Astrocyte (in vitro differentiated cells and primary cell): ENCODE measurements at regions not wholly inside any gene's neighbourhood (a gene's known extent, or its start where the extent isn't known, plus 50 kb on each side); places are given as distances from the start of the nearest gene placed in this dataset.

ENCODE experiments used
- DNase-seq: peaks from one replicate; pipeline ENCODE4 v3.0.0-alpha.2; 2010; ENCODE audit warnings: low read depth
- FAIRE-seq: peaks from 2 replicates; lab custom pipeline; 2011; peaks lifted over from hg19 to GRCh38; lab: Jason Lieb, UNC
- H2AFZ ChIP-seq: 2 replicates; pipeline ENCODE4 v1.6.0; 2012; ENCODE audit warnings: low read depth, low read length, inconsistent platforms
- H3K27ac ChIP-seq: 2 replicates; pipeline ENCODE4 v1.5.1; 2011; ENCODE audit warnings: low read depth, low read length, inconsistent platforms
- H3K27me3 ChIP-seq: 2 replicates; pipeline ENCODE4 v1.6.0; 2011; ENCODE audit warnings: low read length, inconsistent platforms; ENCODE audit not compliant: insufficient read depth
- H3K36me3 ChIP-seq: 2 replicates; pipeline ENCODE4 v1.5.1; 2011; ENCODE audit warnings: low read length, inconsistent platforms; ENCODE audit not compliant: insufficient read depth
- H3K4me1 ChIP-seq: 2 replicates; pipeline ENCODE4 v1.5.1; 2011; ENCODE audit warnings: low read length, inconsistent platforms; ENCODE audit not compliant: insufficient read depth
- H3K4me2 ChIP-seq: 2 replicates; pipeline ENCODE4 v1.6.0; 2012; ENCODE audit warnings: low read length, inconsistent platforms
- H3K4me3 ChIP-seq: 2 replicates; pipeline ENCODE4 v1.5.1; 2011; ENCODE audit warnings: low read depth, mild to moderate bottlenecking, low read length, inconsistent platforms; ENCODE audit not compliant: insufficient read depth
- H3K79me2 ChIP-seq: 2 replicates; pipeline ENCODE4 v1.6.0; 2012; ENCODE audit warnings: mild to moderate bottlenecking, low read length, inconsistent platforms; ENCODE audit not compliant: insufficient read depth
- H3K9ac ChIP-seq: 2 replicates; pipeline ENCODE4 v1.6.0; 2012; ENCODE audit warnings: mild to moderate bottlenecking, low read length, inconsistent platforms
- H3K9me3 ChIP-seq: 2 replicates; pipeline ENCODE4 v1.5.1; 2012; ENCODE audit warnings: low read depth, mild to moderate bottlenecking, low read length, inconsistent platforms; ENCODE audit not compliant: insufficient read depth
- H4K20me1 ChIP-seq: 2 replicates; pipeline ENCODE4 v1.6.0; 2012; ENCODE audit warnings: low read length, inconsistent platforms; ENCODE audit not compliant: insufficient read depth
- H3K27ac Mint-ChIP-seq: one replicate; pipeline ENCODE4 v1.8.0; 2021; ENCODE audit warnings: mild to moderate bottlenecking, mixed read lengths; ENCODE audit not compliant: unreplicated experiment
- H3K27me3 Mint-ChIP-seq: one replicate; pipeline ENCODE4 v1.8.0; 2021; ENCODE audit warnings: low read depth, mixed read lengths; ENCODE audit not compliant: unreplicated experiment
- H3K36me3 Mint-ChIP-seq: one replicate; pipeline ENCODE4 v1.8.0; 2021; ENCODE audit warnings: low read depth, mixed read lengths; ENCODE audit not compliant: unreplicated experiment
- H3K4me1 Mint-ChIP-seq: one replicate; pipeline ENCODE4 v1.8.0; 2021; ENCODE audit warnings: low read depth, mixed read lengths; ENCODE audit not compliant: unreplicated experiment
- H3K4me3 Mint-ChIP-seq: one replicate; pipeline ENCODE4 v1.8.0; 2021; ENCODE audit warnings: mild to moderate bottlenecking, moderate library complexity, mixed read lengths; ENCODE audit not compliant: unreplicated experiment
- H3K9me3 Mint-ChIP-seq: one replicate; pipeline ENCODE4 v1.8.0; 2021; ENCODE audit warnings: mild to moderate bottlenecking, mixed read lengths; ENCODE audit not compliant: unreplicated experiment
- CTCF ChIP-seq: IDR thresholded peaks from 2 replicates; pipeline ENCODE4 v1.5.1; 2011; ENCODE audit warnings: low read depth, mild to moderate bottlenecking, inconsistent platforms, low read length, moderate library complexity; ENCODE audit not compliant: insufficient read depth
- EZH2 ChIP-seq: IDR thresholded peaks from 2 replicates; pipeline ENCODE4 v1.6.1; 2012; ENCODE audit warnings: mild to moderate bottlenecking, low read length, inconsistent platforms; ENCODE audit not compliant: insufficient read depth

- no peaks in the 10 kb centered on the region for H3K9me3 Mint-ChIP-seq
- H3K4me2 ChIP-seq, result peak overlapping the region; percentile 90
- TF ChIP-seq CTCF, result no peak
- no peak for TF ChIP-seq EZH2
- H3K27me3 Mint-ChIP-seq, result peaks cover 4% of the 10 kb centered on the region
- H3K9me3 ChIP-seq, result no peaks in the 10 kb centered on the region
- H3K4me3 Mint-ChIP-seq, result peak overlapping the region; percentile 86
- H3K36me3 Mint-ChIP-seq, result no peaks in the 10 kb centered on the region
- no peaks in the 10 kb centered on the region for H3K79me2 ChIP-seq
- peak overlapping the region; percentile 24 for H3K27ac ChIP-seq
- peak overlapping the region; percentile 77 for H3K9ac ChIP-seq
- no peaks in the 10 kb centered on the region for H3K36me3 ChIP-seq
- DNase-seq, result peak; percentile 58
- H4K20me1 ChIP-seq, result no peaks in the 10 kb centered on the region
- H3K4me1 ChIP-seq, result peaks cover 4% of the 10 kb centered on the region
- no peak overlapping the region for H3K27ac Mint-ChIP-seq
- no peaks in the 10 kb centered on the region for H3K27me3 ChIP-seq
- peak overlapping the region; percentile 62 for H3K4me3 ChIP-seq
- H3K4me1 Mint-ChIP-seq, result no peaks in the 10 kb centered on the region
- peak; percentile 50 for FAIRE-seq
- H2AFZ ChIP-seq, result peak overlapping the region; percentile 64
Observed at GRCh38 chr6:26233649-26234420, 131.2 kb upstream of the BTN3A2 start.

- Histone ChIP-seq H3K9me3 (no peaks in the 10 kb centered on the region), H3K27ac (peak overlapping the region; percentile 24), H3K27me3 (no peaks in the 10 kb centered on the region), H3K4me3 (peak overlapping the region; percentile 62), H4K20me1 (no peaks in the 10 kb centered on the region), H2AFZ (peak overlapping the region; percentile 64), H3K9ac (peak overlapping the region; percentile 77), H3K36me3 (no peaks in the 10 kb centered on the region), H3K79me2 (no peaks in the 10 kb centered on the region), H3K4me2 (peak overlapping the region; percentile 90), H3K4me1 (peaks cover 4% of the 10 kb centered on the region)
- H3K27ac Mint-ChIP-seq, result no peak overlapping the region
- TF ChIP-seq EZH2 (no peak), CTCF (no peak)
- H3K27me3 Mint-ChIP-seq, result peaks cover 4% of the 10 kb centered on the region
- H3K4me3 Mint-ChIP-seq, result peak overlapping the region; percentile 86
- no peaks in the 10 kb centered on the region for H3K36me3 Mint-ChIP-seq
- no peaks in the 10 kb centered on the region for H3K4me1 Mint-ChIP-seq
- FAIRE-seq (no peak), DNase-seq (peak; percentile 69)
- H3K9me3 Mint-ChIP-seq, result no peaks in the 10 kb centered on the region
Observed at GRCh38 chr6:26234421-26235301, 130.3 kb upstream of the BTN3A2 start.
